ENCODE measurements at regions not wholly inside any gene's neighbourhood (a gene's known extent, or its start where the extent isn't known, plus 50 kb on each side); places are given as distances from the start of the nearest gene placed in this dataset.

- no peaks in the 10 kb centered on the region for H3K36me3 Mint-ChIP-seq (ENCODE audit: low read depth)
- Histone ChIP-seq H3K9ac (ENCODE audit: extremely low read depth, low read length, poor library complexity, severe bottlenecking) (no peak overlapping the region), H3K4me3 (ENCODE audit: low read length) (no peak overlapping the region), H3K27ac (ENCODE audit: low read depth, low read length) (no peak overlapping the region), H3K9me3 (ENCODE audit: control insufficient read depth, low read length) (no peaks in the 10 kb centered on the region), H3K4me1 (ENCODE audit: control insufficient read depth, insufficient read depth, low read length) (peaks cover 3% of the 10 kb centered on the region), H3K27me3 (ENCODE audit: control insufficient read depth, insufficient read depth, low read length, poor library complexity, severe bottlenecking) (no peaks in the 10 kb centered on the region), H3K36me3 (ENCODE audit: control insufficient read depth, insufficient read depth, low read length) (no peaks in the 10 kb centered on the region)
- peak; percentile 13 for DNase-seq
- no peak for TF ChIP-seq CTCF (conservative IDR thresholded peaks at IDR 0.05)
- 82 to 100% methylated on average over 3 to 5 of the region's 5 CpGs for WGBS, 2 experiments (ENCODE audit: insufficient coverage in 1 of 2, insufficient read length in 1 of 2)
- peaks cover 9% of the 10 kb centered on the region for H3K4me1 Mint-ChIP-seq
- no peaks in the 10 kb centered on the region for H3K9me3 Mint-ChIP-seq
- no peak overlapping the region for H3K4me3 Mint-ChIP-seq
- no peak overlapping the region for H3K27ac Mint-ChIP-seq
- H3K27me3 Mint-ChIP-seq (ENCODE audit: insufficient read depth) = peaks cover 5% of the 10 kb centered on the region
Observed at GRCh38 chr1:208524925-208525324, 280.7 kb upstream of the PLXNA2 start.

GRCh38 chr1:208525417-208525816 lies 281.2 kb upstream of the PLXNA2 start:
- no peak for DNase-seq
- TF ChIP-seq CTCF (conservative IDR thresholded peaks at IDR 0.05) = no peak
- no peak overlapping the region for H3K4me3 Mint-ChIP-seq
- no peak overlapping the region for H3K27ac Mint-ChIP-seq
- no peaks in the 10 kb centered on the region for H3K9me3 Mint-ChIP-seq
- no peak overlapping the region for H3K9ac ChIP-seq (ENCODE audit: extremely low read depth, low read length, poor library complexity, severe bottlenecking)
- H3K4me1 Mint-ChIP-seq = peaks cover 13% of the 10 kb centered on the region
- H3K4me1 ChIP-seq (ENCODE audit: control insufficient read depth, insufficient read depth, low read length) = peaks cover 7% of the 10 kb centered on the region
- no peak overlapping the region for H3K4me3 ChIP-seq (ENCODE audit: low read length)
- H3K36me3 ChIP-seq (ENCODE audit: control insufficient read depth, insufficient read depth, low read length) = no peaks in the 10 kb centered on the region
- H3K27me3 ChIP-seq (ENCODE audit: control insufficient read depth, insufficient read depth, low read length, poor library complexity, severe bottlenecking) = no peaks in the 10 kb centered on the region
- no peaks in the 10 kb centered on the region for H3K9me3 ChIP-seq (ENCODE audit: control insufficient read depth, low read length)
- H3K27ac ChIP-seq (ENCODE audit: low read depth, low read length) = no peak overlapping the region
- H3K27me3 Mint-ChIP-seq (ENCODE audit: insufficient read depth) = peaks cover 5% of the 10 kb centered on the region
- 50 to 63% methylated on average over 2 to 3 of the region's 3 CpGs for WGBS, 2 experiments (ENCODE audit: insufficient coverage in 1 of 2, insufficient read length in 1 of 2)
- no peaks in the 10 kb centered on the region for H3K36me3 Mint-ChIP-seq (ENCODE audit: low read depth)

DNA sequence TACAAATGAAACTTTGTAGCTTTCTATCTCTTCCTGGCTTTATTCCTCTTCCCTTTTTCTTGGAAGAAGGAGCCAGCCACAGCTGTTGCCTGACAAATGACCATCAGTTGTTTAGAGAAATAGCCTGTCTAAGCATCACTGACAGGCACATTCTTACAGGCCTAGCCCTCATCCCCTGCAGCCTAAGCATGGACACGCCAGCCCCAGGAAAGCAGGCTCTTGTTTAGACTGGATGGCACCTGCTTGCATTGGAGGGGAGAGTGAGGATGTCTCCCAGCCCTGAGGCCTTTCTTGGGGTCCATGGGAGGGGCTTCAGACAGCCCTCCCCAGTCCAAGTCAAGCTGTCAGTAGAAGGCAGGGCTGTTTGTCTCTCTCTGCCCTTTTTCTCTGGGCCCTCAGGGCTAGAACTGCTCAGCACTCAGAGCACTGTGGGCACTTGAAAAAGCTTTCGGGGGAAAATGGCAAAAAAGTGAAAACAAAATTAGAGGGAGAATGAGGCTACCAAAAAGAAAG lies 282.5 kb upstream of the PLXNA2 start:
- peaks cover 5% of the 10 kb centered on the region for H3K27me3 Mint-ChIP-seq (ENCODE audit: insufficient read depth)
- no peaks in the 10 kb centered on the region for H3K36me3 Mint-ChIP-seq (ENCODE audit: low read depth)
- no peaks in the 10 kb centered on the region for H3K27me3 ChIP-seq (ENCODE audit: control insufficient read depth, insufficient read depth, low read length, poor library complexity, severe bottlenecking)
- H3K4me1 ChIP-seq (ENCODE audit: control insufficient read depth, insufficient read depth, low read length) = peaks cover 15% of the 10 kb centered on the region
- no peak overlapping the region for H3K27ac Mint-ChIP-seq
- H3K4me3 Mint-ChIP-seq = no peak overlapping the region
- peaks cover 20% of the 10 kb centered on the region for H3K4me1 Mint-ChIP-seq
- no peak overlapping the region for H3K9ac ChIP-seq (ENCODE audit: extremely low read depth, low read length, poor library complexity, severe bottlenecking)
- no peaks in the 10 kb centered on the region for H3K9me3 Mint-ChIP-seq
- DNase-seq = peak; percentile 35
- no peaks in the 10 kb centered on the region for H3K36me3 ChIP-seq (ENCODE audit: control insufficient read depth, insufficient read depth, low read length)
- no peaks in the 10 kb centered on the region for H3K9me3 ChIP-seq (ENCODE audit: control insufficient read depth, low read length)
- WGBS, 2 experiments (ENCODE audit: insufficient coverage in 1 of 2, insufficient read length in 1 of 2) = 80 to 100% methylated on average over 1 to 2 of the region's 2 CpGs
- no peak overlapping the region for H3K4me3 ChIP-seq (ENCODE audit: low read length)
- peak overlapping the region; percentile 52 for H3K27ac ChIP-seq (ENCODE audit: low read depth, low read length)
- TF ChIP-seq CTCF (conservative IDR thresholded peaks at IDR 0.05) = no peak

Measured in endodermal cell (in vitro differentiated cells).